Stomach (tissue), 8 donors: ENCODE measurements at regions not wholly inside any gene's neighbourhood (a gene's known extent, or its start where the extent isn't known, plus 50 kb on each side); places are given as distances from the start of the nearest gene placed in this dataset.
A peak's percentile ranks its signal among the peaks of the same experiment; 100 is the strongest.

ENCODE experiments used
- DNase-seq, 2 donors: peaks; one replicate each; pipeline versions ENCODE4 v3.0.0 to v3.0.0-alpha.2; 2013 to 2019
- H3K27ac ChIP-seq, 5 donors: fragments of 200-600 bp in 4 of 5; sonication (generic) in 4 of 5; one replicate each; pipeline ENCODE4 v1.5.1; 2013 to 2019; ENCODE audit warnings: mild to moderate bottlenecking in 1 of 5, moderate library complexity in 1 of 5
- H3K27me3 ChIP-seq, 3 donors: fragments of 200-600 bp; sonication (generic); one replicate each; pipeline ENCODE4 v1.5.1; 2017 to 2019; ENCODE audit warnings: mixed run types in 1 of 3
- H3K36me3 ChIP-seq, 4 donors: fragments of 200-600 bp; sonication (generic); 1 replicate in 3 of 4; 2 replicates in 1 of 4; pipeline ENCODE4 v1.5.1; 2016 to 2019
- H3K4me1 ChIP-seq, 4 donors: fragments of 200-600 bp; sonication (generic); one replicate each; pipeline ENCODE4 v1.5.1; 2016 to 2019
- H3K4me3 ChIP-seq, 4 donors: fragments of 200-600 bp; sonication (generic) in 3 of 4; one replicate each; pipeline ENCODE4 v1.5.1; 2016 to 2019; ENCODE audit warnings: mild to moderate bottlenecking in 1 of 4
- H3K9me3 ChIP-seq, 4 donors: fragments of 200-600 bp; sonication (generic); one replicate each; pipeline ENCODE4 v1.5.1; 2016 to 2019
- EP300 ChIP-seq: sonication (generic); formaldehyde crosslinking; IDR thresholded peaks from one replicate; pipeline ENCODE4 v1.6.1; 2017; ENCODE audit warnings: antibody characterized with exemption
- POLR2A ChIP-seq, 4 donors: fragments of 450-650 bp; IDR thresholded peaks; one replicate each; pipeline ENCODE4 v1.6.1; 2016; ENCODE audit warnings: antibody characterized with exemption in 4 of 4, control low read depth in 2 of 4, mild to moderate bottlenecking in 1 of 4, moderate library complexity in 1 of 4
- POLR2AphosphoS5 ChIP-seq, 3 donors: sonication (generic); formaldehyde crosslinking; IDR thresholded peaks; one replicate each; pipeline ENCODE4 v1.6.1; 2016; ENCODE audit warnings: antibody characterized with exemption in 3 of 3
- WGBS, 5 donors: extraction: QIAGEN DNeasy Blood & Tissue Kit in 3 of 5; methylation state at CpG; one replicate each; pipeline versions ENCODE4 v1.1.5 to v1.1.7; 2013 to 2018; 5-methylcytosine and 5-hydroxymethylcytosine counted together
- intact Hi-C: fragments of 100-400 bp; cut with DNase I; formaldehyde crosslinking; loops from one replicate; pipeline ENCODE4 v1.15.1; 2023; ENCODE audit warnings: low total_unique reads
- TF ChIP-seq, protein P1 (sequence below), 7 experiments: fragments of 450-650 bp in 4 of 7; fragments of 200-600 bp in 3 of 7; sonication (generic) in 3 of 7; IDR thresholded peaks; one replicate each; pipeline ENCODE4 v1.5.1; 2016 to 2019; ENCODE audit warnings: antibody characterized with exemption in 7 of 7, control low read depth in 2 of 7, mild to moderate bottlenecking in 1 of 7
- donor health status: healthy with polysubstance abuse.
- donor health status: Bipolar disorder and iron deficiency.
- donor health status: healthy.

DNA sequence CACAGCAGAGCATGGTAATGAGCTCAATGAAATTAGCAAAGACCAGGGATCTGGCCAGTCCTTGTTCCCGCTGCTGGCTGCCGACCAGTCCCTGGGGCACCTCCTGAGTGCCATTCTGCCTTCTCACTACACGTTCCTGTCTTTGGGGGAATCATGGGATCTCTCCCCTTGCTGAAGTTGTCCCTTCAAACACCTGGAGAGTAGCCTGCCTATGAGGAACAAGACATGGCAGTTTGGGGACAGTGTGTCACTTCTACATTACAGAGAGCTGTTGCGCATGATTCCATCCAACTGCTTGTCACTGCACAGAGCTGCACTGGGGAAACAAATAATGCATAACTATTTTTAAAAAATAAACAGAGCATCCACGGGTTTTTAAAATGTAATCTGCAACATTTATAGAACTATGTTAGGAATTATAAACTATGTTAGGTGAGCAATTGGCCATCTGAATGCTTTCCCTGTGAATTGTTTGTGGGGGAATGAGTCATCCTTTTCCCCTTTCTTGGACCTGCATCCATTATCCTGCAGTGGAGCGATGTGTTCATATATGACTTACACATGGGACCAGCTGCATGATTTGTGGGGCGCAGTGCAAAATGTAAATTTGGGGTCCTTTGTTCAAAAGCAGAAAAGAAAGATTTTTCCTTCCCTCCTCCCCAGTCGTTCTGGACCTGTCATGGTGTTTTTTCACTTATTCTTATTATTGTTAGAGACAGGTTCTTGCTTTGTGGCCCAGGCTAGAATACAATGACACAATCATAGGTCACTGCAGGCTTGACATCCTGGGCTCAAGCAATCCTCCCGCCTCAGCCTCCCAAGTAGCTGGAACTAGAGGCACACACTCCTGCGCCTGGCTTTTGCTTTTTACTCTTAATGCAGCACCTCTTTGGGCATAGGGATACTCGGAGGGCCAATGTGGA lies 115.0 kb upstream of the TBL1X start:
- Histone ChIP-seq H3K9me3 (no peaks in the 10 kb centered on the region), H3K27ac (no peak overlapping the region), H3K36me3 (no peaks in the 10 kb centered on the region), H3K27me3 (no peaks in the 10 kb centered on the region), H3K4me3 (no peak overlapping the region), H3K4me1 (peaks cover 0 to 8% (median 7%) of the 10 kb centered on the region in 4 donors)
- WGBS, 5 donors, result 71 to 78% (median 74%) methylated on average over 8 to 11 of the region's 11 CpGs
- TF ChIP-seq, protein P1, sequence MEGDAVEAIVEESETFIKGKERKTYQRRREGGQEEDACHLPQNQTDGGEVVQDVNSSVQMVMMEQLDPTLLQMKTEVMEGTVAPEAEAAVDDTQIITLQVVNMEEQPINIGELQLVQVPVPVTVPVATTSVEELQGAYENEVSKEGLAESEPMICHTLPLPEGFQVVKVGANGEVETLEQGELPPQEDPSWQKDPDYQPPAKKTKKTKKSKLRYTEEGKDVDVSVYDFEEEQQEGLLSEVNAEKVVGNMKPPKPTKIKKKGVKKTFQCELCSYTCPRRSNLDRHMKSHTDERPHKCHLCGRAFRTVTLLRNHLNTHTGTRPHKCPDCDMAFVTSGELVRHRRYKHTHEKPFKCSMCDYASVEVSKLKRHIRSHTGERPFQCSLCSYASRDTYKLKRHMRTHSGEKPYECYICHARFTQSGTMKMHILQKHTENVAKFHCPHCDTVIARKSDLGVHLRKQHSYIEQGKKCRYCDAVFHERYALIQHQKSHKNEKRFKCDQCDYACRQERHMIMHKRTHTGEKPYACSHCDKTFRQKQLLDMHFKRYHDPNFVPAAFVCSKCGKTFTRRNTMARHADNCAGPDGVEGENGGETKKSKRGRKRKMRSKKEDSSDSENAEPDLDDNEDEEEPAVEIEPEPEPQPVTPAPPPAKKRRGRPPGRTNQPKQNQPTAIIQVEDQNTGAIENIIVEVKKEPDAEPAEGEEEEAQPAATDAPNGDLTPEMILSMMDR (IDR thresholded peaks at IDR 0.05), result no peak
- TF ChIP-seq POLR2AphosphoS5 (IDR thresholded peaks at IDR 0.05) (no peak), EP300 (no peak), POLR2A (IDR thresholded peaks at IDR 0.05) (no peak)
- intact Hi-C loops, result loop anchor here (10.0 kb wide), 1 partner anchor 105 kb away; no protein-coding TSS in a partner anchor
- no peak for DNase-seq

DNA sequence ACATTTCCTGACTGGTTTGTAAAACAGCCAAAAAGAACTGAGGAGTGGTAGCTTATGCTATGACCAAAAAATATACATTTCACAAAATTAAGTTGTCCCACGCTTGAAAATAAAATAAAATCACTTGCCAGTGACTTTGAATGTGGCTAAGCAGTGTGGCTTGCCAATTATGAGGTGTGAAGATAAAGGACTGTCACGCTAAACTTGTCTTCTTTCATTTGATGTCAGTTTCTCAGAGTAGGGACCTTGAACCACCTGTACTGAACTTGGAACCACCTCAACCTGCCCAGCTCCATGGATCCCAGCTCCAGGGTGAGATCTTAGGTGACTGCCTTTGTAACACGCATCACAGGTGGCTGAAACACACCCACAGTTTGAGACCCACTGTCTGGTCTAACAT lies 113.7 kb upstream of the TBL1X start:
- H3K4me3 ChIP-seq, result no peak overlapping the region
- WGBS, 5 donors, result 71 to 91% (median 85%) methylated on average over 3 of the region's 3 CpGs
- peak overlapping the region in 2 of 5 donors; percentile 69 to 76 for H3K27ac ChIP-seq
- intact Hi-C loops, result no loop called here
- H3K27me3 ChIP-seq, result no peaks in the 10 kb centered on the region
- TF ChIP-seq EP300 (no peak), POLR2AphosphoS5 (IDR thresholded peaks at IDR 0.05) (no peak), POLR2A (IDR thresholded peaks at IDR 0.05) (no peak)
- TF ChIP-seq, protein P1 (IDR thresholded peaks at IDR 0.05), result no peak
- no peaks in the 10 kb centered on the region for H3K9me3 ChIP-seq
- H3K36me3 ChIP-seq, result no peaks in the 10 kb centered on the region
- DNase-seq, result no peak
- peaks cover 0 to 8% (median 7%) of the 10 kb centered on the region in 4 donors for H3K4me1 ChIP-seq

DNA sequence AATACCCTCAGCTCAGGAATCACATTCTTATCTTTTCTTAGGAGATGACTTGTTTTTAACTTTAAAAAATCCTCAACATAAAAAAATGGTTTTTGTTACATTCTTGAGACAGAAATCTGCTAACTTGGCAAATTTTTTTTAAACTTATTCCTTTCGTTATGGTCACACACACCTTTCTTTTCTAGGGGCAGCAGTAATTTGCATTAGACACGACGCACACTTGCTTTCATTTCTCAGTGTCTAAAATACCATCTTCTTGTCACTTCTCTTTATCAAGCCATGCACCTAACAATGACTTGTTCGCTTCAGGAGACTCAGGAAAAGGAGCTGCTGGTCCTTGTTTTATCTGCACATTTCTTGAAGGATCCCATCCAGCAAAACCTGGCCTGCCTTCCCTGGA lies 112.6 kb upstream of the TBL1X start:
- no peaks in the 10 kb centered on the region for H3K27me3 ChIP-seq
- no peaks in the 10 kb centered on the region for H3K36me3 ChIP-seq
- 20 to 45% (median 30%) methylated on average over 4 of the region's 4 CpGs for WGBS, 5 donors
- intact Hi-C loops, result no loop called here
- H3K4me3 ChIP-seq, result no peak overlapping the region
- peak overlapping the region in 3 of 5 donors; percentile 10 to 76 (median 69) for H3K27ac ChIP-seq
- no peaks in the 10 kb centered on the region for H3K9me3 ChIP-seq
- TF ChIP-seq POLR2A (IDR thresholded peaks at IDR 0.05) (no peak), POLR2AphosphoS5 (IDR thresholded peaks at IDR 0.05) (no peak), EP300 (no peak)
- TF ChIP-seq, protein P1 (IDR thresholded peaks at IDR 0.05), result no peak
- no peak for DNase-seq
- H3K4me1 ChIP-seq, result peaks cover 0 to 8% (median 7%) of the 10 kb centered on the region in 4 donors

DNA sequence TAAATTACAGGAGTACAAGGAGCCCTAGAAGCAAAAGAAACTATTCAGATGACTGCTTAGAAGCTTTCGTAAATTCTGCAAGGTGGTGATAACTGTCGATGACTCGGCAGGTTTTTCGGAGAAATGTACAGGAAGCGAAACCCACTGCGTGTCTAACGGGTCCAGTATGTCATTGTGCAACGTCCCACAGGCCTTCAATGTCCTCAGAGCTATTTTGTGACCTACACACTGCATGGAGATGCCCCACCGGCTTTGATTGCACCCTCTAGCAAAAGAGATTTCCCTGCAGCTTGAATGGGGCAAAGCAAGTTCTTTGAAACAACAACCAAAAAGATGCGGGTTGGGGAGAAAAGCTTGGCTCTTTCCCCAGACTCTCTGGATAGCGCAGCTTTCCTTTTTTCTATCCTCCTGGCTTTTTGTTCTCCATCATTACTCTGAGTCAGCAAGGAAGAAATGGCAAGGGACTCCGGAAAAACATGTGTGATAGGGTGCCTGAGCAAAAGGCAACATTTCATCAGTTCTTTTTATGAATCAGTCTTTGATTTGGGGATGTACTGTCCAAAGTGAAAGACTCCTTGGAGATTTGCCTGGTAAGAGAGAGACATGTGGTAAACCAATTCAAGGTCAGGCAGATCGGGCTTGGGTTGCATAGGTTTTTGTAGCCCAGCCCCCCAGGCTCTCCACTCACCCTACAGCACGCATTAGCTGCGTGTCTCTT lies 112.0 kb upstream of the TBL1X start:
- H3K27ac ChIP-seq, result peak overlapping the region in 3 of 5 donors; percentile 10 to 76 (median 69)
- no peaks in the 10 kb centered on the region for H3K36me3 ChIP-seq
- TF ChIP-seq, protein P1 (IDR thresholded peaks at IDR 0.05), result no peak
- peak in 1 of 3 donors; percentile 26 for TF ChIP-seq POLR2AphosphoS5 (IDR thresholded peaks at IDR 0.05)

More for the DNA sequence above, 112.0 kb upstream of the TBL1X start:
- Histone ChIP-seq H3K9me3 (no peaks in the 10 kb centered on the region), H3K27me3 (no peaks in the 10 kb centered on the region), H3K4me1 (peaks cover 0 to 8% (median 7%) of the 10 kb centered on the region in 4 donors), H3K4me3 (no peak overlapping the region)
- peak; percentile 36 to 49 for DNase-seq
- 26 to 48% (median 46%) methylated on average over 15 of the region's 15 CpGs for WGBS, 5 donors
- intact Hi-C loops, result no loop called here
